ENCODE measurements at regions not wholly inside any gene's neighbourhood (a gene's known extent, or its start where the extent isn't known, plus 50 kb on each side); places are given as distances from the start of the nearest gene placed in this dataset.

GRCh38 chr6:25144919-25145318 lies 134.3 kb upstream of the CARMIL1 start:
- no peak overlapping the region for H2AFZ ChIP-seq (ENCODE audit: control insufficient read depth, low read depth, low read length)
- DNase-seq (ENCODE audit: low read depth, low spot score) (no peak), FAIRE-seq (no peak), ATAC-seq (no peak)
- H3K27ac ChIP-seq (ENCODE audit: control insufficient read depth, insufficient read depth), result no peak overlapping the region
- WGBS (ENCODE audit: insufficient coverage, insufficient replicate concordance, low lambda C conversion rate, missing lambda C conversion rate), result 93% methylated on average over 1 of the region's 1 CpG
- ChIA-PET CTCF (interaction anchor here (0.6 kb wide), 1 partner anchor 129 kb away, joined by 3 read pairs; no protein-coding TSS in a partner anchor), RAD21 (ENCODE audit: unreplicated experiment) (no interaction called here), SMC1A (ENCODE audit: uncharacterized antibody, unreplicated experiment) (interaction anchor here (1.0 kb wide), 2 partner anchors 9 to 82 kb away, joined by 3 read pairs; no protein-coding TSS in a partner anchor), POLR2A (no interaction called here)
- intact Hi-C loops (cut with micrococcal nuclease; ENCODE audit: unreplicated experiment) (no loop called here), in situ Hi-C loops (cut with MboI) (no loop called here)
- H3K4me2 ChIP-seq (ENCODE audit: control insufficient read depth, insufficient read depth), result no peak overlapping the region
- BruUV-seq (replicated peaks), result no TSS peak
- H3K27me3 ChIP-seq (replicated peaks in 1 of 2; ENCODE audit: control insufficient read depth in 2 of 2, insufficient read depth in 2 of 2, low read length in 1 of 2), result no peaks in the 10 kb centered on the region
- H3K9ac ChIP-seq (ENCODE audit: control insufficient read depth, insufficient read depth, low read length), result no peak overlapping the region
- no peaks in the 10 kb centered on the region for H3K36me3 ChIP-seq (ENCODE audit: control insufficient read depth in 2 of 2, insufficient read depth in 2 of 2, low read length in 1 of 2)
- no peak overlapping the region for H3K4me3 ChIP-seq
- peaks cover 2% of the 10 kb centered on the region; the same call in 2 of the 3 replicates for H3K9me3 ChIP-seq (replicated peaks; ENCODE audit: control insufficient read depth, insufficient read depth, low read length)
- H4K20me1 ChIP-seq (ENCODE audit: control insufficient read depth, insufficient read depth), result no peaks in the 10 kb centered on the region
- H3K79me2 ChIP-seq (ENCODE audit: control insufficient read depth, insufficient read depth, low read length), result no peaks in the 10 kb centered on the region
- H3K4me1 ChIP-seq (ENCODE audit: control insufficient read depth, insufficient read depth, low read length), result peaks cover 12% of the 10 kb centered on the region; the same call in 1 of the 2 replicates
- TF ChIP-seq ZNF217 (IDR thresholded peaks at IDR 0.05) (no peak), KLF5 (IDR thresholded peaks at IDR 0.05; ENCODE audit: partially characterized antibody) (no peak), REST (IDR thresholded peaks at IDR 0.05; ENCODE audit: low read depth, low read length) (no peak), RELA (IDR thresholded peaks at IDR 0.05; ENCODE audit: borderline replicate concordance, partially characterized antibody) (no peak), HCFC1 (IDR thresholded peaks at IDR 0.05; ENCODE audit: low read length) (no peak), KDM1A (IDR thresholded peaks at IDR 0.05; ENCODE audit: borderline replicate concordance) (no peak), ZNF207 (IDR thresholded peaks at IDR 0.05; ENCODE audit: borderline replicate concordance) (no peak), ZBTB11 (CRISPR knock-in tag; IDR thresholded peaks at IDR 0.05) (no peak), CEBPZ (IDR thresholded peaks at IDR 0.05; ENCODE audit: low read depth, low read length) (no peak), CBX3 (IDR thresholded peaks at IDR 0.05; ENCODE audit: borderline replicate concordance, low read depth) (no peak), ATF2 (IDR thresholded peaks at IDR 0.05; ENCODE audit: low read length) (no peak)

All from GM12878 (cell line).